ENCODE measurements at regions not wholly inside any gene's neighbourhood (a gene's known extent, or its start where the extent isn't known, plus 50 kb on each side); places are given as distances from the start of the nearest gene placed in this dataset.

GRCh38 chr5:135215617-135216470 lies 181.8 kb upstream of the PITX1 start:
- no peak overlapping the region for H3T11ph ChIP-seq (ENCODE audit: low read length)
- H3K56ac ChIP-seq (ENCODE audit: insufficient read length, low read depth, low read length) = no peak overlapping the region
- H3K79me2 ChIP-seq (ENCODE audit: insufficient read depth, low read length) = no peaks in the 10 kb centered on the region
- H3K4ac ChIP-seq (ENCODE audit: low read depth, low read length) = no peak overlapping the region
- no peaks in the 10 kb centered on the region for H3K36me3 Mint-ChIP-seq (ENCODE audit: insufficient read depth in 1 of 3, low read depth in 3 of 3)
- no peaks in the 10 kb centered on the region for H3K9me3 Mint-ChIP-seq
- no peak overlapping the region for H3K27ac Mint-ChIP-seq
- no peak overlapping the region for H2BK20ac ChIP-seq (ENCODE audit: low read depth, low read length, poor library complexity, severe bottlenecking)
- H2AFZ ChIP-seq (ENCODE audit: low read length) = no peak overlapping the region
- H2BK120ac ChIP-seq (ENCODE audit: low read depth, low read length, poor library complexity, severe bottlenecking) = no peak overlapping the region
- no peak overlapping the region for H3K4me3 Mint-ChIP-seq
- peaks cover 27% of the 10 kb centered on the region for H3K27me3 Mint-ChIP-seq (ENCODE audit: low read depth)
- no peak for TF ChIP-seq CTCF (conservative IDR thresholded peaks at IDR 0.05)
- H2BK5ac ChIP-seq (ENCODE audit: insufficient read length, low read length) = no peak overlapping the region
- no peak overlapping the region for H3K23ac ChIP-seq (ENCODE audit: insufficient read length, low read depth, low read length)
- H3K14ac ChIP-seq (ENCODE audit: insufficient read depth, low read length) = no peak overlapping the region
- H3K18ac ChIP-seq (ENCODE audit: insufficient read length, low read depth, low read length) = no peak overlapping the region
- no peak overlapping the region for H4K8ac ChIP-seq (replicated peaks; ENCODE audit: insufficient read length, low read depth, low read length)
- H3K79me1 ChIP-seq (ENCODE audit: insufficient read depth, low read depth, low read length, poor library complexity, severe bottlenecking) = no peaks in the 10 kb centered on the region
- no peak overlapping the region for H2BK12ac ChIP-seq (ENCODE audit: insufficient read length, low read depth, low read length)
- H3K4me1 ChIP-seq (ENCODE audit: insufficient read depth, low read length) = no peaks in the 10 kb centered on the region
- no CpG with 5 or more reads among the region's 7 CpGs for WGBS (ENCODE audit: extremely low coverage, insufficient read length, low lambda C conversion rate)
- H2BK15ac ChIP-seq (ENCODE audit: low read depth, low read length) = no peak overlapping the region
- peak; percentile 8 for DNase-seq
- no peak overlapping the region for H3K9ac ChIP-seq (ENCODE audit: extremely low read depth, insufficient read length, low read length)
- H3K4me1 Mint-ChIP-seq = peaks cover 11 to 15% of the 10 kb centered on the region in 2 experiments
- no peaks in the 10 kb centered on the region for H3K27me3 ChIP-seq (ENCODE audit: insufficient read depth, low read length)
- no peaks in the 10 kb centered on the region for H3K23me2 ChIP-seq (ENCODE audit: insufficient read length, low read depth, low read length, poor library complexity, severe bottlenecking)
- no peak overlapping the region for H4K91ac ChIP-seq (ENCODE audit: insufficient read length, low read depth, low read length)
- no peak overlapping the region for H3K4me2 ChIP-seq (ENCODE audit: insufficient read depth, insufficient read length, low read length)
- no peaks in the 10 kb centered on the region for H4K20me1 ChIP-seq (ENCODE audit: control insufficient read depth, insufficient read depth, insufficient read length)
- H4K5ac ChIP-seq (ENCODE audit: insufficient read length, low read depth, low read length) = no peak overlapping the region
- H2AK5ac ChIP-seq (ENCODE audit: insufficient read length, low read length) = no peak overlapping the region
- H3K9me3 ChIP-seq (ENCODE audit: control insufficient read depth, low read depth, low read length) = no peaks in the 10 kb centered on the region
- no peak overlapping the region for H3K27ac ChIP-seq (ENCODE audit: insufficient read length, low read depth, low read length)
